Astrocyte (in vitro differentiated cells and primary cell): ENCODE measurements at regions not wholly inside any gene's neighbourhood (a gene's known extent, or its start where the extent isn't known, plus 50 kb on each side); places are given as distances from the start of the nearest gene placed in this dataset.

ENCODE experiments used
- DNase-seq: peaks from one replicate; pipeline ENCODE4 v3.0.0-alpha.2; 2010; ENCODE audit warnings: low read depth
- FAIRE-seq: peaks from 2 replicates; lab custom pipeline; 2011; peaks lifted over from hg19 to GRCh38; lab: Jason Lieb, UNC
- H2AFZ ChIP-seq: 2 replicates; pipeline ENCODE4 v1.6.0; 2012; ENCODE audit warnings: low read depth, low read length, inconsistent platforms
- H3K27ac ChIP-seq: 2 replicates; pipeline ENCODE4 v1.5.1; 2011; ENCODE audit warnings: low read depth, low read length, inconsistent platforms
- H3K27me3 ChIP-seq: 2 replicates; pipeline ENCODE4 v1.6.0; 2011; ENCODE audit warnings: low read length, inconsistent platforms; ENCODE audit not compliant: insufficient read depth
- H3K36me3 ChIP-seq: 2 replicates; pipeline ENCODE4 v1.5.1; 2011; ENCODE audit warnings: low read length, inconsistent platforms; ENCODE audit not compliant: insufficient read depth
- H3K4me1 ChIP-seq: 2 replicates; pipeline ENCODE4 v1.5.1; 2011; ENCODE audit warnings: low read length, inconsistent platforms; ENCODE audit not compliant: insufficient read depth
- H3K4me2 ChIP-seq: 2 replicates; pipeline ENCODE4 v1.6.0; 2012; ENCODE audit warnings: low read length, inconsistent platforms
- H3K4me3 ChIP-seq: 2 replicates; pipeline ENCODE4 v1.5.1; 2011; ENCODE audit warnings: low read depth, mild to moderate bottlenecking, low read length, inconsistent platforms; ENCODE audit not compliant: insufficient read depth
- H3K79me2 ChIP-seq: 2 replicates; pipeline ENCODE4 v1.6.0; 2012; ENCODE audit warnings: mild to moderate bottlenecking, low read length, inconsistent platforms; ENCODE audit not compliant: insufficient read depth
- H3K9ac ChIP-seq: 2 replicates; pipeline ENCODE4 v1.6.0; 2012; ENCODE audit warnings: mild to moderate bottlenecking, low read length, inconsistent platforms
- H3K9me3 ChIP-seq: 2 replicates; pipeline ENCODE4 v1.5.1; 2012; ENCODE audit warnings: low read depth, mild to moderate bottlenecking, low read length, inconsistent platforms; ENCODE audit not compliant: insufficient read depth
- H4K20me1 ChIP-seq: 2 replicates; pipeline ENCODE4 v1.6.0; 2012; ENCODE audit warnings: low read length, inconsistent platforms; ENCODE audit not compliant: insufficient read depth
- H3K27ac Mint-ChIP-seq: one replicate; pipeline ENCODE4 v1.8.0; 2021; ENCODE audit warnings: mild to moderate bottlenecking, mixed read lengths; ENCODE audit not compliant: unreplicated experiment
- H3K27me3 Mint-ChIP-seq: one replicate; pipeline ENCODE4 v1.8.0; 2021; ENCODE audit warnings: low read depth, mixed read lengths; ENCODE audit not compliant: unreplicated experiment
- H3K36me3 Mint-ChIP-seq: one replicate; pipeline ENCODE4 v1.8.0; 2021; ENCODE audit warnings: low read depth, mixed read lengths; ENCODE audit not compliant: unreplicated experiment
- H3K4me1 Mint-ChIP-seq: one replicate; pipeline ENCODE4 v1.8.0; 2021; ENCODE audit warnings: low read depth, mixed read lengths; ENCODE audit not compliant: unreplicated experiment
- H3K4me3 Mint-ChIP-seq: one replicate; pipeline ENCODE4 v1.8.0; 2021; ENCODE audit warnings: mild to moderate bottlenecking, moderate library complexity, mixed read lengths; ENCODE audit not compliant: unreplicated experiment
- H3K9me3 Mint-ChIP-seq: one replicate; pipeline ENCODE4 v1.8.0; 2021; ENCODE audit warnings: mild to moderate bottlenecking, mixed read lengths; ENCODE audit not compliant: unreplicated experiment
- EZH2 ChIP-seq: IDR thresholded peaks from 2 replicates; pipeline ENCODE4 v1.6.1; 2012; ENCODE audit warnings: mild to moderate bottlenecking, low read length, inconsistent platforms; ENCODE audit not compliant: insufficient read depth
- TF ChIP-seq, protein P1 (sequence below): IDR thresholded peaks from 2 replicates; pipeline ENCODE4 v1.5.1; 2011; ENCODE audit warnings: low read depth, mild to moderate bottlenecking, inconsistent platforms, low read length, moderate library complexity; ENCODE audit not compliant: insufficient read depth

DNA sequence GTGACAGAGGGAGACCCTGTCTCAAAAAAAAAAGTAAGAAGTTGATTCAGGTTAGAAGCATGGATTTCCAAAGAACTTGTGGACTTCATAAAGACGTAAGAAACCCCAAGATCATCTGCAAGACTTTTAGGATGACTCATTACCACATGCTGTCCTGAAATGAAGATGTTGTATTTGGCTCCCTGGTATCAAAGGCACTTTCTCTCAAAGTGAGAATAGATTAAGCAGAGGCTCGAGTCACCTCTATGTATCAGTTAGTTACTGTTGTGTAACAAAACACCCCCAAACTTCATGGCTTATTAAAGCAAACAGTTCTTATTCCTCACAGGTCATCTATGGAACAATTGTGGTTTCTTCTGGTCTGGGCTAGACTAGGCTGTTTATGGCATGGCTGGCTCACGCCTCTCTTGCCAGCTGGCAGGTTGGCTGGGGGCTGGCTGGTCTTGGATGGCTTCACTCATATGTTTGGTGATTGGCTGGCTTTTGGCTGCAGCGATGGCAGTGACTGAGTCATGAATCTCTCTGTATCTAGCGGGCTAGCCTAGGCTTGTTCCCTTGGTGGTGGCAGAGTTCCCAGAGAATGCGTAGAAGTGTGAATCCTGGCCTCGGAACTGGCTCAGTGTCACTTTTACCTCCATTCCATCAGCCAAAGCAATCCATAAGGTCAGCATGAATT lies 60.4 kb upstream of the MSI2 start:
- FAIRE-seq (no peak), DNase-seq (peak; percentile 23)
- peaks cover 9% of the 10 kb centered on the region for H3K27me3 Mint-ChIP-seq
- H3K27ac Mint-ChIP-seq = no peak overlapping the region
- H3K36me3 ChIP-seq = no peaks in the 10 kb centered on the region
- no peak overlapping the region for H3K4me2 ChIP-seq
- peaks cover 7% of the 10 kb centered on the region for H3K9me3 Mint-ChIP-seq
- H2AFZ ChIP-seq = no peak overlapping the region
- peaks cover 2% of the 10 kb centered on the region for H3K27me3 ChIP-seq
- peaks cover 7% of the 10 kb centered on the region for H3K36me3 Mint-ChIP-seq
- no peak overlapping the region for H3K4me3 Mint-ChIP-seq
- H3K79me2 ChIP-seq = no peaks in the 10 kb centered on the region
- peaks cover 9% of the 10 kb centered on the region for H3K9me3 ChIP-seq
- no peaks in the 10 kb centered on the region for H3K4me1 Mint-ChIP-seq
- no peak overlapping the region for H3K9ac ChIP-seq
- TF ChIP-seq, protein P1, sequence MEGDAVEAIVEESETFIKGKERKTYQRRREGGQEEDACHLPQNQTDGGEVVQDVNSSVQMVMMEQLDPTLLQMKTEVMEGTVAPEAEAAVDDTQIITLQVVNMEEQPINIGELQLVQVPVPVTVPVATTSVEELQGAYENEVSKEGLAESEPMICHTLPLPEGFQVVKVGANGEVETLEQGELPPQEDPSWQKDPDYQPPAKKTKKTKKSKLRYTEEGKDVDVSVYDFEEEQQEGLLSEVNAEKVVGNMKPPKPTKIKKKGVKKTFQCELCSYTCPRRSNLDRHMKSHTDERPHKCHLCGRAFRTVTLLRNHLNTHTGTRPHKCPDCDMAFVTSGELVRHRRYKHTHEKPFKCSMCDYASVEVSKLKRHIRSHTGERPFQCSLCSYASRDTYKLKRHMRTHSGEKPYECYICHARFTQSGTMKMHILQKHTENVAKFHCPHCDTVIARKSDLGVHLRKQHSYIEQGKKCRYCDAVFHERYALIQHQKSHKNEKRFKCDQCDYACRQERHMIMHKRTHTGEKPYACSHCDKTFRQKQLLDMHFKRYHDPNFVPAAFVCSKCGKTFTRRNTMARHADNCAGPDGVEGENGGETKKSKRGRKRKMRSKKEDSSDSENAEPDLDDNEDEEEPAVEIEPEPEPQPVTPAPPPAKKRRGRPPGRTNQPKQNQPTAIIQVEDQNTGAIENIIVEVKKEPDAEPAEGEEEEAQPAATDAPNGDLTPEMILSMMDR = no peak
- TF ChIP-seq EZH2 = no peak
- H3K27ac ChIP-seq = no peak overlapping the region
- H4K20me1 ChIP-seq = no peaks in the 10 kb centered on the region
- no peak overlapping the region for H3K4me3 ChIP-seq
- H3K4me1 ChIP-seq = no peaks in the 10 kb centered on the region

DNA sequence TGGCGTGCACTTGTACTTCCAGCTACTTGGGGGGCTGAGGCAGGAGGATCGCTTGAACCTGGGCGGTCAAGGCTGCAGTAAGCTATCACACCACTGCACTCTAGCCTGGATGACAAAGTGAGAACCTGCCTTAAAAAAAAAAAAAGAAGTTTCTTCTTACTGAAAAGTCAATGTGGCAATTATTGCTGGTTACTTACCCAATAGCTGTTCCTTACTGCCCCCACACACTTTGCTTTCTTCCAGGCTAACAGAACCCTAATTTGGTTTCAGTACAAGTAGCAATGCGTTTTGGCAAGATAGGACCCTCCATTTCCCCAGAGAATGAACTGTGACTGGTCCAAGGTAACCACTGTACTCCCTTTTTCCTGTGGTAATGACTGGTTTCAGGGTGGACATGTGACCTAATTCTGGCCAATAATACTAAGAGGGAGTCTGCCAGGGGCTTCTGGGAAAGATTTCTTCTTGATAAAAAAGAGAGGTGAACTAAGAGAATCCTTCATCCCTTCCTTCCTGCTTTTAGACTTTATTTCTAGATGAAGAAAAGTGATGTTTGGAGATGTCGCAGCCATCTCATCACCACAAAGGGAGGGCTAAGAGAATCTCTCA lies 58.8 kb upstream of the MSI2 start:
- Histone ChIP-seq H3K9ac (no peak overlapping the region), H3K4me1 (no peaks in the 10 kb centered on the region), H3K9me3 (peaks cover 9% of the 10 kb centered on the region), H3K27me3 (no peaks in the 10 kb centered on the region), H3K4me3 (no peak overlapping the region), H3K27ac (no peak overlapping the region), H3K4me2 (no peak overlapping the region), H3K36me3 (no peaks in the 10 kb centered on the region), H2AFZ (no peak overlapping the region), H4K20me1 (no peaks in the 10 kb centered on the region), H3K79me2 (no peaks in the 10 kb centered on the region)
- FAIRE-seq = no peak
- no peaks in the 10 kb centered on the region for H3K27me3 Mint-ChIP-seq
- no peak for TF ChIP-seq EZH2
- TF ChIP-seq, protein P1 = no peak
- no peaks in the 10 kb centered on the region for H3K4me1 Mint-ChIP-seq
- DNase-seq = no peak
- no peak overlapping the region for H3K27ac Mint-ChIP-seq
- peaks cover 7% of the 10 kb centered on the region for H3K9me3 Mint-ChIP-seq
- no peak overlapping the region for H3K4me3 Mint-ChIP-seq
- peaks cover 7% of the 10 kb centered on the region for H3K36me3 Mint-ChIP-seq

DNA sequence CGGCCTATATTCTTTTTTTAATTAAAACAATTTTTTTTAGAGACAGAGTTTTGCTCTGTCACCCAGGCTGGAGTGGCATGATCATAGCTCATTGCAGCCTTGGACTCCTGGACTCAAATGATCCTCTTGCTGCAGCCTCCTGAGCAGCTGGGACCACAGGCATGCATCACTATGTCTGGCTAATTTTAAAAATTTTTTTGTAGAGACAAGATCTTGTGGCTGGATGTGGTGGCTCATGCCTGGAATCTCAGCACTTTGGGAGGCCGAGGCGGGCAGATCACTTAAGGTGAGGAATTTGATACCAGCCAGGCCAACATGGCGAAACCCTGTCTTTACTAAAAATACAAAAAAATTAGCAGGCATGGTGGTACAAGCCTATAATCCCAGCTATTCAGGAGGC lies 54.8 kb upstream of the MSI2 start:
- FAIRE-seq = no peak

More for the DNA sequence above, 54.8 kb upstream of the MSI2 start:
- Histone ChIP-seq H3K79me2 (no peaks in the 10 kb centered on the region), H3K36me3 (no peaks in the 10 kb centered on the region), H3K27ac (no peak overlapping the region), H3K27me3 (peaks cover 3% of the 10 kb centered on the region), H3K4me1 (no peaks in the 10 kb centered on the region), H2AFZ (no peak overlapping the region), H3K9me3 (peaks cover 2% of the 10 kb centered on the region), H3K9ac (no peak overlapping the region), H3K4me3 (no peak overlapping the region), H3K4me2 (no peak overlapping the region), H4K20me1 (no peaks in the 10 kb centered on the region)
- H3K4me3 Mint-ChIP-seq = no peak overlapping the region
- H3K27me3 Mint-ChIP-seq = peaks cover 18% of the 10 kb centered on the region
- DNase-seq = no peak
- peaks cover 4% of the 10 kb centered on the region for H3K9me3 Mint-ChIP-seq
- TF ChIP-seq, protein P1 = no peak
- no peak for TF ChIP-seq EZH2
- no peak overlapping the region for H3K27ac Mint-ChIP-seq
- no peaks in the 10 kb centered on the region for H3K36me3 Mint-ChIP-seq
- no peaks in the 10 kb centered on the region for H3K4me1 Mint-ChIP-seq
